NCI-H748 treated with DMSO at 0.1 percent for 48 hours (cell line): ENCODE measurements at regions not wholly inside any gene's neighbourhood (a gene's known extent, or its start where the extent isn't known, plus 50 kb on each side); places are given as distances from the start of the nearest gene placed in this dataset.
"Not testable (repeated sequence)": the region's sequence is repeated elsewhere in the genome, so short reads cannot be mapped to it uniquely, and the experiment has no call there.

Experiments used
- DNase-seq: peaks from one replicate; lab custom pipeline; 2025; lab: John Stamatoyannopoulos, UW

- no peak for DNase-seq
Observed at GRCh38 chr19:30865511-30865910, 483.7 kb downstream of the TSHZ3 start.

- DNase-seq: no peak
Observed at GRCh38 chr19:30864391-30865215, 484.6 kb downstream of the TSHZ3 start.

GRCh38 chr19:30862876-30863275 is 486.4 kb downstream of the TSHZ3 start:
- DNase-seq: no peak

- DNase-seq: no peak
Observed at GRCh38 chr19:30861919-30862318, 487.3 kb downstream of the TSHZ3 start.

GRCh38 chr19:30857966-30858490 is 485.8 kb downstream of the ZNF536 start:
- no peak for DNase-seq

GRCh38 chr19:30857388-30857787 is 485.2 kb downstream of the ZNF536 start:
- no peak for DNase-seq

DNA sequence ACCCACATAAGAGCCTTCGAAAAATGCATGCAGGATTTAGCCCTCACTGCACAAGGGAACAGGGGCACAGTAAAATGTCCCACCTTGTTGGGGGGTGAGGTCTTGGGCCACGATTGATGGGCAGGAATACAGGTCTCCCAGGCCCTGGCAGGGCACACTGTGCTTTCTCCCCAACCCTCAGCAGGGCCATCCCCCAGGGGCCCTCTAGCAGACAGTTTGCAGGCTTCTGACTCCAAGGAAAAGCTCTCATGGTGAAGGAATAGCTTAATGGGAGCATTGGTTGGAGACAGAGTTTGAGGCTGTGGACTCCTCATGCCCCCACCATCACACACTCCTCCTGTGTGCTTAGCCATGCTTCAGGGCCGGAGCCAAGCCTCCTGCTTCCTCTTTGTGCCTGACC is 484.6 kb downstream of the ZNF536 start:
- DNase-seq: no peak

DNA sequence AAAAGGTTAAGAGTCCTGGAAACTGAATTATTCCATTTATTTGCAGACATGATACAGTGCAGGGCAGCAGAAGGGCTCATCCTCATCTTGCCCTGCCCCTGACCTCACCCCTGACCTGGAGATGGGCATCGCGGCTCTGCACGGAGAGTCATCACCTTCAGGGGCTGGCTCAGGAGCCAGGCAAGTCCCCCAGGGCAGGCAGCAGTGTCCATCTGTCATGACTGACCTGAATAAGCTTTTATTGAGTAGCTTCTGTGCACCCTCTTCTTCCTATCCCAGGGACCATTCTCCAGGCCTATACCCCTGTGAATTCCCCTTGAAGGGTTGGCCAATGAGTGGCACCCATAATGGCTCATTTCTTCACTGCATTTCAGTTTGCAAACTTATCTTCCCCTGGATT is 484.2 kb downstream of the ZNF536 start:
- no peak for DNase-seq

GRCh38 chr19:30855442-30855841 is 483.3 kb downstream of the ZNF536 start:
- DNase-seq: no peak

- DNase-seq: no peak
Observed at GRCh38 chr19:30854661-30855060, 482.5 kb downstream of the ZNF536 start.

- no peak for DNase-seq
Observed at GRCh38 chr19:30854207-30854606, 482.0 kb downstream of the ZNF536 start.

- DNase-seq: no peak
Observed at GRCh38 chr19:30853036-30853435, 480.9 kb downstream of the ZNF536 start.

GRCh38 chr19:30852168-30852567 is 480.0 kb downstream of the ZNF536 start:
- no peak for DNase-seq

GRCh38 chr19:30851646-30852045 is 479.5 kb downstream of the ZNF536 start:
- no peak for DNase-seq

GRCh38 chr19:30848636-30849425 is 476.6 kb downstream of the ZNF536 start:
- no peak for DNase-seq

- DNase-seq: no peak
Observed at GRCh38 chr19:30846102-30846501, 473.9 kb downstream of the ZNF536 start.

GRCh38 chr19:30842926-30843325 is 470.7 kb downstream of the ZNF536 start:
- DNase-seq: no peak

- no peak for DNase-seq
Observed at GRCh38 chr19:30841934-30842333, 469.8 kb downstream of the ZNF536 start.

DNA sequence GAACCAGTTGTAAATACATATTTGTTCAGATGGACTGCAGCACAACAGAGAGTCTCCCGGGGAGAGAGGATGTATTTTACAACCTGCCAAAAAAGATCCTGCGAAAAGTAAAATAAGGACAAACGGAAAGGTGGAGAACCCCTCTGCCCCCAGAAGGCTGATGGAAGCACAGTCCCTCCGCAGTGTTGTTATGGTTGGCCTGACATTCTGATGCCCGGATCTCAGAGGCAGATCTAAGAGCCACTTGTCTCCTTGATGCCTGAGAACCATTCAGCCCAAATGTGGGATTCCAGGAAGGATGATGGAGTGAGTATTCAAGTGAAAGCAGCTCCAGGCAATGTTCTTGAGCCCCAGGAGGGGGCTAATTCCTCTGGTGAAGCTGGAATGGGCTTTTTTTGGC is 458.7 kb downstream of the ZNF536 start:
- DNase-seq: no peak

DNA sequence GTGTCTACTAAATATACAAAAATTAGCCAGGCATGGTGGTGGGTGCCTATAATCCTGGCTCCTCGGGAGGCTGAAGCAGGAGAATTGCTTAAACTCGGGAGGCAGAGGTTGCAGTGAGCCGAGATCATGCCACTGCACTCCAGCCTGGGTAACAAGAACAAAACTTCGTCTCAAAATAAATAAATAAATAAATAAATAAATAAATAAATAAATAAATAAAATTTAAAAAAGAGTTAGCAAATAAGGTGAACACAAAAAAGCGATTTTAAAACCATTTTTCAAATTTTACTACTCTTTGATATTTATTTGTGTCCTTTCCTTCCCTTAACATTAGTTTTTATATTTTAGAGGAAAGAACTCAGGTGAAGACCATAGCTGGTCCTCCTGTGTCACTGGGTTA is 453.3 kb downstream of the ZNF536 start:
- not testable (repeated sequence) for DNase-seq

DNA sequence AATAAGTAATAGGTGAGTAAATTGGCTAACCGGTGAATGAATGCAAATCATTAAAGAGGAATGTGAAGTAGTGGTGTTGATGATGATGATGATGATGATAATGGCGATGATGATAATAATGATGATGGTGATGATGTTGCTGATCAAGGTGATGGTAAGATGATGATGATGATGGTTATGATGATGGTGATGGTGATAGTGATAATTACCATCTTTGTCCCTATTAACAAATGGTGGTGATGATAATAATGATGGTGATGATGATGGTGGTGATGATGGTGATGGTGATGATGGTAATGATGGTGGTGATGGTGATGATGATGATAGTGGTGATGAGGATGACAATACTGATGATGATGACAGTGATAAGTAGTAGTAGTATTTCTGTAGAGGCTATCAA is 452.6 kb downstream of the ZNF536 start:
- DNase-seq: no peak

- DNase-seq: no peak
Observed at GRCh38 chr19:30817965-30818567, 445.9 kb downstream of the ZNF536 start.

GRCh38 chr19:30817197-30817596 is 445.0 kb downstream of the ZNF536 start:
- DNase-seq: no peak
